Colon (tissue), 2 donors: ENCODE measurements at regions not wholly inside any gene's neighbourhood (a gene's known extent, or its start where the extent isn't known, plus 50 kb on each side); places are given as distances from the start of the nearest gene placed in this dataset.

Experiments used
- FAIRE-seq: peaks from 2 replicates; lab custom pipeline; 2012; peaks lifted over from hg19 to GRCh38; lab: Jason Lieb, UNC
- donor health status: control.
- donor health status: control.

- no peak for FAIRE-seq
Measured at GRCh38 chr2:217026569-217026968, 166.7 kb upstream of the TNP1 start.

- no peak for FAIRE-seq
Measured at GRCh38 chr2:217026161-217026560, 166.3 kb upstream of the TNP1 start.

- FAIRE-seq: no peak
Measured at GRCh38 chr2:217023611-217024010, 163.7 kb upstream of the TNP1 start.

- no peak for FAIRE-seq
Measured at GRCh38 chr2:217017456-217018252, 157.8 kb upstream of the TNP1 start.

GRCh38 chr2:217016796-217017419 is 157.0 kb upstream of the TNP1 start:
- no peak for FAIRE-seq

GRCh38 chr2:217014328-217015105 is 154.7 kb upstream of the TNP1 start:
- no peak for FAIRE-seq

GRCh38 chr2:217013926-217014325 is 154.1 kb upstream of the TNP1 start:
- FAIRE-seq: no peak

GRCh38 chr2:217011576-217011975 is 151.7 kb upstream of the TNP1 start:
- FAIRE-seq: no peak

GRCh38 chr2:217010173-217010572 is 150.3 kb upstream of the TNP1 start:
- no peak for FAIRE-seq

GRCh38 chr2:217008794-217009193 is 148.9 kb upstream of the TNP1 start:
- no peak for FAIRE-seq

- no peak for FAIRE-seq
Measured at GRCh38 chr2:217006217-217006616, 146.4 kb upstream of the TNP1 start.

GRCh38 chr2:217004656-217005055 is 144.8 kb upstream of the TNP1 start:
- FAIRE-seq: no peak

GRCh38 chr2:217001740-217002139 is 141.9 kb upstream of the TNP1 start:
- FAIRE-seq: no peak

GRCh38 chr2:217000406-217000805 is 140.5 kb upstream of the TNP1 start:
- no peak for FAIRE-seq

- FAIRE-seq: no peak
Measured at GRCh38 chr2:216996279-216996845, 136.5 kb upstream of the TNP1 start.

- FAIRE-seq: no peak
Measured at GRCh38 chr2:216994353-216994854, 134.5 kb upstream of the TNP1 start.

- FAIRE-seq: no peak
Measured at GRCh38 chr2:216992056-216992675, 132.3 kb upstream of the TNP1 start.

- FAIRE-seq: no peak
Measured at GRCh38 chr2:216991563-216991962, 131.7 kb upstream of the TNP1 start.

- FAIRE-seq: no peak
Measured at GRCh38 chr2:216989340-216990129, 129.7 kb upstream of the TNP1 start.

GRCh38 chr2:216987252-216987821 is 127.5 kb upstream of the TNP1 start:
- FAIRE-seq: no peak

GRCh38 chr2:216985658-216986141 is 125.8 kb upstream of the TNP1 start:
- FAIRE-seq: no peak
